Liver (tissue), 8 donors: ENCODE measurements at regions not wholly inside any gene's neighbourhood (a gene's known extent, or its start where the extent isn't known, plus 50 kb on each side); places are given as distances from the start of the nearest gene placed in this dataset.

ENCODE experiments used
- DNase-seq: peaks from one replicate; pipeline ENCODE4 v3.0.0-alpha.2; 2017; ENCODE audit warnings: low spot score
- H3K27ac ChIP-seq, 2 donors: one replicate each; pipeline ENCODE4 v1.7.0; 2013; ENCODE audit warnings: inconsistent platforms in 2 of 2, low read length in 2 of 2, control low read depth in 1 of 2, low read depth in 1 of 2, mild to moderate bottlenecking in 1 of 2
- H3K27me3 ChIP-seq, 4 donors: one replicate each; pipeline versions ENCODE4 v1.6.1 to v1.7.0; 2013; ENCODE audit warnings: low read length in 3 of 4, inconsistent platforms in 1 of 4, mild to moderate bottlenecking in 1 of 4, moderate library complexity in 1 of 4; ENCODE audit not compliant: control insufficient read depth in 4 of 4, insufficient read depth in 4 of 4
- H3K36me3 ChIP-seq, 4 donors: one replicate each; pipeline versions ENCODE4 v1.6.1 to v1.7.0; 2013; ENCODE audit warnings: low read length in 3 of 4, mild to moderate bottlenecking in 3 of 4, low read depth in 1 of 4, moderate library complexity in 1 of 4; ENCODE audit not compliant: control insufficient read depth in 4 of 4, insufficient read depth in 3 of 4
- H3K4me1 ChIP-seq, 4 donors: one replicate each; pipeline versions ENCODE4 v1.6.1 to v1.7.0; 2013; ENCODE audit warnings: low read length in 3 of 4, mild to moderate bottlenecking in 3 of 4, moderate library complexity in 1 of 4; ENCODE audit not compliant: control insufficient read depth in 4 of 4, insufficient read depth in 4 of 4
- H3K4me3 ChIP-seq, 3 donors: one replicate each; pipeline versions ENCODE4 v1.6.1 to v1.7.0; 2013; ENCODE audit warnings: low read length in 3 of 3, control low read depth in 1 of 3, low read depth in 1 of 3, mild to moderate bottlenecking in 1 of 3
- H3K9ac ChIP-seq, 2 donors: one replicate each; pipeline ENCODE4 v1.7.0; 2013; ENCODE audit warnings: low read length in 2 of 2, mild to moderate bottlenecking in 2 of 2, moderate library complexity in 2 of 2, control low read depth in 1 of 2, low read depth in 1 of 2
- H3K9me3 ChIP-seq, 4 donors: one replicate each; pipeline versions ENCODE4 v1.6.1 to v1.7.0; 2013; ENCODE audit warnings: low read length in 3 of 4; ENCODE audit not compliant: control insufficient read depth in 4 of 4
- EGR1 ChIP-seq, 2 donors: IDR thresholded peaks; 2 replicates each; pipeline ENCODE4 v1.6.1; 2016 to 2018; ENCODE audit warnings: antibody characterized with exemption in 2 of 2, low read depth in 2 of 2
- FOXA1 ChIP-seq: IDR thresholded peaks from 2 replicates; pipeline ENCODE4 v1.6.1; 2016; ENCODE audit warnings: antibody characterized with exemption
- FOXA2 ChIP-seq: IDR thresholded peaks from 2 replicates; pipeline ENCODE4 v1.6.1; 2016; ENCODE audit warnings: antibody characterized with exemption
- GABPA ChIP-seq, 2 donors: IDR thresholded peaks in 1 of 2; conservative IDR thresholded peaks in 1 of 2; 2 replicates each; pipeline ENCODE4 v1.6.1; 2016; ENCODE audit warnings: antibody characterized with exemption in 2 of 2, mild to moderate bottlenecking in 1 of 2, moderate library complexity in 1 of 2
- HNF4A ChIP-seq, 2 donors: conservative IDR thresholded peaks; 2 replicates each; pipeline ENCODE4 v1.6.1; 2016; ENCODE audit warnings: antibody characterized with exemption in 2 of 2, mild to moderate bottlenecking in 2 of 2
- HNF4G ChIP-seq: IDR thresholded peaks from 2 replicates; pipeline ENCODE4 v1.6.1; 2016; ENCODE audit warnings: antibody characterized with exemption
- JUND ChIP-seq, 2 donors: IDR thresholded peaks; 2 replicates each; pipeline ENCODE4 v1.6.1; 2016; ENCODE audit warnings: antibody characterized with exemption in 2 of 2
- NR2F2 ChIP-seq: IDR thresholded peaks from 2 replicates; pipeline ENCODE4 v1.6.1; 2016; ENCODE audit warnings: antibody characterized with exemption
- RAD21 ChIP-seq, 2 donors: IDR thresholded peaks; 2 replicates each; pipeline ENCODE4 v1.6.1; 2016; ENCODE audit warnings: antibody characterized with exemption in 2 of 2, mild to moderate bottlenecking in 2 of 2
- RXRA ChIP-seq, 2 donors: IDR thresholded peaks; 2 replicates each; pipeline ENCODE4 v1.6.1; 2017 to 2018; ENCODE audit warnings: antibody characterized with exemption in 2 of 2, mild to moderate bottlenecking in 1 of 2
- SP1 ChIP-seq: IDR thresholded peaks from 2 replicates; pipeline ENCODE4 v1.6.1; 2018; ENCODE audit warnings: antibody characterized with exemption, mild to moderate bottlenecking
- TAF1 ChIP-seq: conservative IDR thresholded peaks from 2 replicates; pipeline ENCODE4 v1.6.1; 2016; ENCODE audit warnings: antibody characterized with exemption, mild to moderate bottlenecking
- YY1 ChIP-seq: IDR thresholded peaks from 2 replicates; pipeline ENCODE4 v1.6.1; 2016; ENCODE audit warnings: antibody characterized with exemption, mild to moderate bottlenecking
- WGBS: extraction: QIAGEN DNeasy Blood & Tissue Kit; methylation state at CpG from one replicate; pipeline ENCODE4 v1.1.7; 2013; 5-methylcytosine and 5-hydroxymethylcytosine counted together
- TF ChIP-seq, protein P1 (sequence below): IDR thresholded peaks from 2 replicates; pipeline ENCODE4 v1.6.1; 2016; ENCODE audit warnings: antibody characterized with exemption, mild to moderate bottlenecking
- TF ChIP-seq, protein P2 (sequence below): fragments of 150-350 bp; IDR thresholded peaks from 2 replicates; pipeline ENCODE4 v1.5.1; 2017; ENCODE audit warnings: improper control_type of control experiment, low read depth, low read length; ENCODE audit not compliant: missing input control
- TF ChIP-seq, protein P3 (sequence below): IDR thresholded peaks from 2 replicates; pipeline ENCODE4 v1.6.1; 2016; ENCODE audit warnings: antibody characterized with exemption
- TF ChIP-seq, protein P4 (sequence below): IDR thresholded peaks from 2 replicates; pipeline ENCODE4 v1.6.1; 2016; ENCODE audit warnings: antibody characterized with exemption
- TF ChIP-seq, protein P5 (sequence below): IDR thresholded peaks from 2 replicates; pipeline ENCODE4 v1.6.1; 2016; ENCODE audit warnings: antibody characterized with exemption
- donor health status: healthy.
- donor health status: healthy.
- donor health status: healthy.
- donor health status: healthy.
- donor health status: healthy.

DNA sequence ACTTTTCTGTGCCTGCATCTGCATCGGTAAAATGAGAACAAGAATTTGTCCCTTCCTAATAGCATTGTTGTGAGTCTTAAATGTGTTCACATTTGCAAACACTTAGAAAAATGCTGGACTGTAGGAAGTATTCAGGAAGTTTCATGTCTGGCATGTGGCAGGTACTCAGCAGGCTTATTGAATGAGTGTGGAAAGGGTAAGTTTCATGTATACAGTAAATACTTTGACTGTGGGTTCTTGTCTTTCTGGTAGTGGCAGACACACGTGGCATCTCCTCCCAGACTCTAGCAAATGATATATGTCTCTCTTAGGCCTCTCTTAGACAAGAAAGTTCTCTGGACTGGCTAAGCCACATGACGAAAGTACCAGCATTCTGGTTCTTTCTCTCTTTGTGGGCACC, 179.2 kb downstream of the C11orf91 start:
- Histone ChIP-seq H3K9ac (no peak overlapping the region), H3K9me3 (no peaks in the 10 kb centered on the region), H3K36me3 (no peaks in the 10 kb centered on the region), H3K4me3 (no peak overlapping the region), H3K4me1 (no peaks in the 10 kb centered on the region), H3K27me3 (peaks cover 0 to 5% (median 0%) of the 10 kb centered on the region in 4 donors), H3K27ac (no peak overlapping the region)
- no peak for DNase-seq
- 79% methylated on average over 3 of the region's 3 CpGs for WGBS
- TF ChIP-seq, protein P1, sequence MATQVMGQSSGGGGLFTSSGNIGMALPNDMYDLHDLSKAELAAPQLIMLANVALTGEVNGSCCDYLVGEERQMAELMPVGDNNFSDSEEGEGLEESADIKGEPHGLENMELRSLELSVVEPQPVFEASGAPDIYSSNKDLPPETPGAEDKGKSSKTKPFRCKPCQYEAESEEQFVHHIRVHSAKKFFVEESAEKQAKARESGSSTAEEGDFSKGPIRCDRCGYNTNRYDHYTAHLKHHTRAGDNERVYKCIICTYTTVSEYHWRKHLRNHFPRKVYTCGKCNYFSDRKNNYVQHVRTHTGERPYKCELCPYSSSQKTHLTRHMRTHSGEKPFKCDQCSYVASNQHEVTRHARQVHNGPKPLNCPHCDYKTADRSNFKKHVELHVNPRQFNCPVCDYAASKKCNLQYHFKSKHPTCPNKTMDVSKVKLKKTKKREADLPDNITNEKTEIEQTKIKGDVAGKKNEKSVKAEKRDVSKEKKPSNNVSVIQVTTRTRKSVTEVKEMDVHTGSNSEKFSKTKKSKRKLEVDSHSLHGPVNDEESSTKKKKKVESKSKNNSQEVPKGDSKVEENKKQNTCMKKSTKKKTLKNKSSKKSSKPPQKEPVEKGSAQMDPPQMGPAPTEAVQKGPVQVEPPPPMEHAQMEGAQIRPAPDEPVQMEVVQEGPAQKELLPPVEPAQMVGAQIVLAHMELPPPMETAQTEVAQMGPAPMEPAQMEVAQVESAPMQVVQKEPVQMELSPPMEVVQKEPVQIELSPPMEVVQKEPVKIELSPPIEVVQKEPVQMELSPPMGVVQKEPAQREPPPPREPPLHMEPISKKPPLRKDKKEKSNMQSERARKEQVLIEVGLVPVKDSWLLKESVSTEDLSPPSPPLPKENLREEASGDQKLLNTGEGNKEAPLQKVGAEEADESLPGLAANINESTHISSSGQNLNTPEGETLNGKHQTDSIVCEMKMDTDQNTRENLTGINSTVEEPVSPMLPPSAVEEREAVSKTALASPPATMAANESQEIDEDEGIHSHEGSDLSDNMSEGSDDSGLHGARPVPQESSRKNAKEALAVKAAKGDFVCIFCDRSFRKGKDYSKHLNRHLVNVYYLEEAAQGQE, result no peak
- TF ChIP-seq RAD21 (IDR thresholded peaks at IDR 0.05), result no peak
- TF ChIP-seq, protein P2, sequence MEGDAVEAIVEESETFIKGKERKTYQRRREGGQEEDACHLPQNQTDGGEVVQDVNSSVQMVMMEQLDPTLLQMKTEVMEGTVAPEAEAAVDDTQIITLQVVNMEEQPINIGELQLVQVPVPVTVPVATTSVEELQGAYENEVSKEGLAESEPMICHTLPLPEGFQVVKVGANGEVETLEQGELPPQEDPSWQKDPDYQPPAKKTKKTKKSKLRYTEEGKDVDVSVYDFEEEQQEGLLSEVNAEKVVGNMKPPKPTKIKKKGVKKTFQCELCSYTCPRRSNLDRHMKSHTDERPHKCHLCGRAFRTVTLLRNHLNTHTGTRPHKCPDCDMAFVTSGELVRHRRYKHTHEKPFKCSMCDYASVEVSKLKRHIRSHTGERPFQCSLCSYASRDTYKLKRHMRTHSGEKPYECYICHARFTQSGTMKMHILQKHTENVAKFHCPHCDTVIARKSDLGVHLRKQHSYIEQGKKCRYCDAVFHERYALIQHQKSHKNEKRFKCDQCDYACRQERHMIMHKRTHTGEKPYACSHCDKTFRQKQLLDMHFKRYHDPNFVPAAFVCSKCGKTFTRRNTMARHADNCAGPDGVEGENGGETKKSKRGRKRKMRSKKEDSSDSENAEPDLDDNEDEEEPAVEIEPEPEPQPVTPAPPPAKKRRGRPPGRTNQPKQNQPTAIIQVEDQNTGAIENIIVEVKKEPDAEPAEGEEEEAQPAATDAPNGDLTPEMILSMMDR, result no peak
- no peak for TF ChIP-seq NR2F2
- no peak for TF ChIP-seq HNF4A (conservative IDR thresholded peaks at IDR 0.05)
- no peak for TF ChIP-seq RXRA (IDR thresholded peaks at IDR 0.05)
- TF ChIP-seq SP1, result no peak
- TF ChIP-seq, protein P3, sequence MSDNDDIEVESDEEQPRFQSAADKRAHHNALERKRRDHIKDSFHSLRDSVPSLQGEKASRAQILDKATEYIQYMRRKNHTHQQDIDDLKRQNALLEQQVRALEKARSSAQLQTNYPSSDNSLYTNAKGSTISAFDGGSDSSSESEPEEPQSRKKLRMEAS, result no peak
- TF ChIP-seq TAF1, result no peak
- no peak for TF ChIP-seq EGR1 (IDR thresholded peaks at IDR 0.05; ENCODE audit: low read depth in 2 of 2)
- TF ChIP-seq GABPA (IDR thresholded peaks at IDR 0.05 in 1 of 2, conservative IDR thresholded peaks at IDR 0.05 in 1 of 2), result no peak
- no peak for TF ChIP-seq JUND (IDR thresholded peaks at IDR 0.05)
- TF ChIP-seq, protein P4, sequence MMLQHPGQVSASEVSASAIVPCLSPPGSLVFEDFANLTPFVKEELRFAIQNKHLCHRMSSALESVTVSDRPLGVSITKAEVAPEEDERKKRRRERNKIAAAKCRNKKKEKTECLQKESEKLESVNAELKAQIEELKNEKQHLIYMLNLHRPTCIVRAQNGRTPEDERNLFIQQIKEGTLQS, result no peak
- TF ChIP-seq FOXA2, result no peak
- TF ChIP-seq HNF4G, result no peak
- TF ChIP-seq YY1, result no peak
- no peak for TF ChIP-seq FOXA1
- TF ChIP-seq, protein P5, sequence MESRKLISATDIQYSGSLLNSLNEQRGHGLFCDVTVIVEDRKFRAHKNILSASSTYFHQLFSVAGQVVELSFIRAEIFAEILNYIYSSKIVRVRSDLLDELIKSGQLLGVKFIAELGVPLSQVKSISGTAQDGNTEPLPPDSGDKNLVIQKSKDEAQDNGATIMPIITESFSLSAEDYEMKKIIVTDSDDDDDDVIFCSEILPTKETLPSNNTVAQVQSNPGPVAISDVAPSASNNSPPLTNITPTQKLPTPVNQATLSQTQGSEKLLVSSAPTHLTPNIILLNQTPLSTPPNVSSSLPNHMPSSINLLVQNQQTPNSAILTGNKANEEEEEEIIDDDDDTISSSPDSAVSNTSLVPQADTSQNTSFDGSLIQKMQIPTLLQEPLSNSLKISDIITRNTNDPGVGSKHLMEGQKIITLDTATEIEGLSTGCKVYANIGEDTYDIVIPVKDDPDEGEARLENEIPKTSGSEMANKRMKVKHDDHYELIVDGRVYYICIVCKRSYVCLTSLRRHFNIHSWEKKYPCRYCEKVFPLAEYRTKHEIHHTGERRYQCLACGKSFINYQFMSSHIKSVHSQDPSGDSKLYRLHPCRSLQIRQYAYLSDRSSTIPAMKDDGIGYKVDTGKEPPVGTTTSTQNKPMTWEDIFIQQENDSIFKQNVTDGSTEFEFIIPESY, result no peak
